Omental fat pad (tissue), 3 donors: ENCODE measurements at regions not wholly inside any gene's neighbourhood (a gene's known extent, or its start where the extent isn't known, plus 50 kb on each side); places are given as distances from the start of the nearest gene placed in this dataset.

ENCODE experiments used
- ATAC-seq: fragments of 150-250 bp; one replicate; pipeline ENCODE4 v1.9.1; 2016; ENCODE audit warnings: mild to moderate bottlenecking, moderate library complexity; ENCODE audit not compliant: low FRiP score
- DNase-seq: peaks from one replicate; pipeline ENCODE4 v3.0.0-alpha.2; 2019; ENCODE audit warnings: low spot score
- TF ChIP-seq, protein P1 (sequence below), 3 donors: fragments of 450-650 bp; IDR thresholded peaks; one replicate each; pipeline ENCODE4 v1.5.1; 2016 to 2017; ENCODE audit warnings: antibody characterized with exemption in 3 of 3, mild to moderate bottlenecking in 3 of 3, moderate library complexity in 2 of 3

DNA sequence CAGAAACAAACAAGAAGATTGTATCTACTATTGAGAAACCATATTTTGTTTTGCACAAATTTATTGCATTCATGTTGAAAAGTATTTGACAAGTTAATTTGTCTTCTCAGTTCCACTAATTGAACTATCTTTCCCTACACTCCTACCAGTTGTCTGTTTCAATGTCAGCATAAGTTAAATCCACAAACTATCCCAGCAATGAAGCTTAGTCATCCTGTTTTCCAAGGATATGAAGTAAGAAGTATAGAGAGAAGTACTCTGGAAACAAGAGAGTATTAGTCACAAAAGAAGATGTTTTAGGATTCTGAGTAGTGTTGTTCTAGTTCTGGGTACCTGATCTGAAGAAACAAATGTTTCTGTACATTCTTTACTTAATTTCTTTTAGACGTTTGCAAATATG is 261.6 kb upstream of the ZNF804A start:
- DNase-seq = no peak
- no peak for ATAC-seq
- TF ChIP-seq, protein P1, sequence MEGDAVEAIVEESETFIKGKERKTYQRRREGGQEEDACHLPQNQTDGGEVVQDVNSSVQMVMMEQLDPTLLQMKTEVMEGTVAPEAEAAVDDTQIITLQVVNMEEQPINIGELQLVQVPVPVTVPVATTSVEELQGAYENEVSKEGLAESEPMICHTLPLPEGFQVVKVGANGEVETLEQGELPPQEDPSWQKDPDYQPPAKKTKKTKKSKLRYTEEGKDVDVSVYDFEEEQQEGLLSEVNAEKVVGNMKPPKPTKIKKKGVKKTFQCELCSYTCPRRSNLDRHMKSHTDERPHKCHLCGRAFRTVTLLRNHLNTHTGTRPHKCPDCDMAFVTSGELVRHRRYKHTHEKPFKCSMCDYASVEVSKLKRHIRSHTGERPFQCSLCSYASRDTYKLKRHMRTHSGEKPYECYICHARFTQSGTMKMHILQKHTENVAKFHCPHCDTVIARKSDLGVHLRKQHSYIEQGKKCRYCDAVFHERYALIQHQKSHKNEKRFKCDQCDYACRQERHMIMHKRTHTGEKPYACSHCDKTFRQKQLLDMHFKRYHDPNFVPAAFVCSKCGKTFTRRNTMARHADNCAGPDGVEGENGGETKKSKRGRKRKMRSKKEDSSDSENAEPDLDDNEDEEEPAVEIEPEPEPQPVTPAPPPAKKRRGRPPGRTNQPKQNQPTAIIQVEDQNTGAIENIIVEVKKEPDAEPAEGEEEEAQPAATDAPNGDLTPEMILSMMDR (IDR thresholded peaks at IDR 0.05) = no peak

DNA sequence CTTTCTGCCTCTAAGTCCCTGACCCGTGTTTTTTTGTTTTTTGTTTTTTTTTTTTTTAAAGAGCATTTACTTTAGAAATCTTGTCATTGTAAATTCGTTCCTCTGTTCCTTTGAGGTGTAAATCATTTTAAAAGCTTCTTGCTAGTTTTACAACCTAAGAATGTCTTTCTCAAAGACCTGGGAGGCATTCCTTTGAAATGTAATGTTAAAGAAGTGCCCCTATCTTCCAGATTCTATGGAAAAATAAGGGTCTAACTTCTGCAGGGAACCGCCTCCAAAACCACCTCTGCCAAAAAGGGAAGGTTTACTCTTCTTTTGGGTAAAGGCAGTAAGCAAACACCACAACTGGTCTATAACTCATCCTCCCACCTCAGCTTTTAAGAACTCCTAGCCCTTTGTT is 259.6 kb upstream of the ZNF804A start:
- TF ChIP-seq, protein P1 (IDR thresholded peaks at IDR 0.05) = no peak

DNA sequence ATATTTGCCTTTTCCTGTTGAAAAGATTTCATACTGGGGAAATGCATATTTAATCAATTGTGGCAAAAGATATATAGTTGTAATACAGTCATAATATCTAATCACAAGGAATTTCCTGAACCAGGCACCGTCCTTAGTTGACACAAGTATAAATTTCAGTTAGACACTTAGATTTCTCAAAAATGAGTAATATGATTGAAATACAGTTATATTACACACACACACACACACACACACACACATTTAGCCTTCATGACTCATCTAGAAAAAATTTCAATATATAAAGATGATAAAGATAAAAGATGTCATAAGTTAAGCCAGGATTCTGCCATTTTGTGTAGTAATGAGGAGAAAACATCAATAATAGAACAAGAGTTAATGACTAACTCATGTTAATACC is 258.4 kb upstream of the ZNF804A start:
- ATAC-seq = no peak
- DNase-seq = no peak
- TF ChIP-seq, protein P1 (IDR thresholded peaks at IDR 0.05) = no peak

More for the DNA sequence above, 259.6 kb upstream of the ZNF804A start:
- DNase-seq (no peak), ATAC-seq (no peak)

DNA sequence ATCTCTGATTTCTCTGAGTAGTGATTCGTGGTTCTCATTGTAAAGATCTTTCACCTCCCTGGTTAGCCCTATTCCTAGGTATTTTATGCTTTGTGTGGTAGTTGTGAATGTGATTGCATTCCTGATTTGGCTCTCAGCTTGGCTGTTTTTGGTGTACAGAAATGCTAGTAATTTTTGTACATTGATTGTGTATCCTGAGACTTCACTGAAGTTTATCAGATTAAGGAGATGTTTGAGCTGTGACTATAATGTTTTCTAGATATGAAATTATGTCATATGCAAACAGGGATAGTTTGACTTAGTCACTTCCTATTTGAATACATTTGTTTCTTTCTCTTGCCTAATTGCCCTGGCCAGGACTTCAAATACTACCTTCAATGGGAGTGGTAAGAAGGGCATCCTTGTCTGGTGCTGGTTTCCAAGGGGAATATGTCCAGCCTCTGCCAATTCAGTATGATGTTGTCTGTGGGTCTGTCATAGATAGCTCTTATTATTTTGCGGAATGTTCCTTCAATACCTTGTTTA is 251.9 kb upstream of the ZNF804A start:
- TF ChIP-seq, protein P1 (IDR thresholded peaks at IDR 0.05) = no peak
- DNase-seq (no peak), ATAC-seq (no peak)

DNA sequence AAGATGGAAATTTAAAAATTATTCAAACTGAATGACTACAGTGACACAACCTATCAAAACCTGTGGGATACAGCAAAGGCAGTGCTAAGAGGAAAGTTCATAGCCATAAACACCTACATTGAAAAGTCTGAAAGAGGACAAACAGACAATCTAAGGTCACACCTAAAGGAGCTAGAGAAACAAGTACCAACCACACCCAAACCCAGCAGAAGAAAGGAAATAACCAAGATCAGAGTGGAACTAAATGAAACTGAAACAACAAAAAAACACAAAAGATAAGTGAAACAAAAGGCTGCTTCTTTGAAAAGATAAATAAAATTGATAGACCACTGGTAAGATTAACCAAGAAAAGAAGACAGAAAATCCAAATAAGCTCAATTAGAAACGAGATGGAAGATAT is 247.2 kb upstream of the ZNF804A start:
- TF ChIP-seq, protein P1 (IDR thresholded peaks at IDR 0.05) = no peak
- ATAC-seq (no peak), DNase-seq (no peak)

DNA sequence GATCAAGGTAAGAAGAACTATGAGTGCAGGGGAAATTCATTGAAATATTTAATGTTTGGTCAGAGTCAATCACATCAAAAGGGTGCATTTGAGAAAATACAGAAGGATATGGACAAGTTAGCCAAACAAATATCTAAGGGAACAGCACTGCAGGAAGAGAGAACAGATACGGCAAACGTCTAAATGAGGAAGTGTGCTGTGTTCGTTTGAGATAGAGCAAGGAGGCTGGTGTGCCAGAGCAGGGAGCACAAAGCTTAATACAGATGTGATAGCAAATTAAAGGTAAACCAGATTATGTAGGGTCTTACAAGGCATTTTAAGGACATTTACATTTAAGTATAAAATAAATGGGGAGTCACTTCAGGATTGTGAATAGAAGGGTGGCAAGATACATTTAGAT is 241.3 kb upstream of the ZNF804A start:
- no peak for ATAC-seq
- TF ChIP-seq, protein P1 (IDR thresholded peaks at IDR 0.05) = no peak

DNA sequence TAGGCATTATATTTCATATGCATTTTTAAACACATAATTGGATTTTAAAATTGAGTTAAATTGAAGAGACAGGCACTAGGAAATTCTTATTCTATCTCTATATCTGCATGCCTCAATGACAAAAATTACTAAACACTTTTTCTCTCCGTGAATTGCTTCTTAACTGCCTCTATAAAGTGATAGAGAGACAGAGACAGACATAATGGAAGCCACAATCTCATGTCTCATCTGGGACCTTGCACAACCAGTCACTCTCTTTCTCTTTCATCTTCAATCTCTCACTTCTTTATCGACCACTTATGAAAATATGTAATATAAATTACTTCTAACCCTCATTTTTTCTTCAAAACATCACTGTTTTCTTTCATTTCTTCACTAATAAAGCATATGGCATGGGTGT is 238.9 kb upstream of the ZNF804A start:
- ATAC-seq (no peak), DNase-seq (no peak)
- TF ChIP-seq, protein P1 (IDR thresholded peaks at IDR 0.05) = no peak

More for the DNA sequence above, 241.3 kb upstream of the ZNF804A start:
- DNase-seq = no peak
